ENCODE measurements at regions not wholly inside any gene's neighbourhood (a gene's known extent, or its start where the extent isn't known, plus 50 kb on each side); places are given as distances from the start of the nearest gene placed in this dataset.
"Not testable (repeated sequence)": the region's sequence is repeated elsewhere in the genome, so short reads cannot be mapped to it uniquely, and the experiment has no call there.

DNA sequence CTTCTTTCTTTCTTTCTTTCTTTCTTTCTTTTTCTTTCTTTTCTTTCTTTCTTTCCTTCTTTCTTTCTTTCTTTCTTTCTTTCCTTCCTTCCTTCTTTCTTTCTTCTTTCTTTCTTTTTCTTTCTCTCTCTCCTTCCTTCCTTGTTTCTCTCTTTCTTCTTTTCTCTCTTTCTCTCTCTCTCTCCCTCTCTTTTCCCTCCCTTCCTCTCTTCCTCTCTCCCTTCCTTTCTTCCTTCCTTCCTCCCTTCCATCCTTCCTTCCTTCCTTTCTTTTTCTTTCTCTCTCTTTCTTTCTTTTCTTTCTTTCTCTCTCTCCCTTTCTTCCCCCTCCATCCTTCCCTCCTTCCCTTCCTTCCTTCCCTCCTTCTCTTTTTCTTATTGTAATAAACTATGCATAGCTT is 105.5 kb downstream of the ZBTB18 start:
- TF ChIP-seq EZH2 (IDR thresholded peaks at IDR 0.05; ENCODE audit: low read length, unreplicated experiment); EZH2phosphoT487 (IDR thresholded peaks at IDR 0.05; ENCODE audit: borderline replicate concordance, low read length): not testable (repeated sequence)
- TF ChIP-seq, protein P1, sequence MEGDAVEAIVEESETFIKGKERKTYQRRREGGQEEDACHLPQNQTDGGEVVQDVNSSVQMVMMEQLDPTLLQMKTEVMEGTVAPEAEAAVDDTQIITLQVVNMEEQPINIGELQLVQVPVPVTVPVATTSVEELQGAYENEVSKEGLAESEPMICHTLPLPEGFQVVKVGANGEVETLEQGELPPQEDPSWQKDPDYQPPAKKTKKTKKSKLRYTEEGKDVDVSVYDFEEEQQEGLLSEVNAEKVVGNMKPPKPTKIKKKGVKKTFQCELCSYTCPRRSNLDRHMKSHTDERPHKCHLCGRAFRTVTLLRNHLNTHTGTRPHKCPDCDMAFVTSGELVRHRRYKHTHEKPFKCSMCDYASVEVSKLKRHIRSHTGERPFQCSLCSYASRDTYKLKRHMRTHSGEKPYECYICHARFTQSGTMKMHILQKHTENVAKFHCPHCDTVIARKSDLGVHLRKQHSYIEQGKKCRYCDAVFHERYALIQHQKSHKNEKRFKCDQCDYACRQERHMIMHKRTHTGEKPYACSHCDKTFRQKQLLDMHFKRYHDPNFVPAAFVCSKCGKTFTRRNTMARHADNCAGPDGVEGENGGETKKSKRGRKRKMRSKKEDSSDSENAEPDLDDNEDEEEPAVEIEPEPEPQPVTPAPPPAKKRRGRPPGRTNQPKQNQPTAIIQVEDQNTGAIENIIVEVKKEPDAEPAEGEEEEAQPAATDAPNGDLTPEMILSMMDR (conservative IDR thresholded peaks at IDR 0.05; ENCODE audit: low read depth, low read length), result not testable (repeated sequence)

Data from PC-3 (cell line).